SK-N-SH (cell line): ENCODE measurements at regions not wholly inside any gene's neighbourhood (a gene's known extent, or its start where the extent isn't known, plus 50 kb on each side); places are given as distances from the start of the nearest gene placed in this dataset.

Experiments used
- CTCF ChIP-seq: fragments of 200-600 bp; sonication (generic); IDR thresholded peaks from 2 replicates; pipeline ENCODE4 v1.6.1; 2017; ENCODE audit warnings: antibody characterized with exemption, mild to moderate bottlenecking, moderate library complexity
- EP300 ChIP-seq, 2 experiments: IDR thresholded peaks; 2 replicates each; pipeline versions ENCODE4 v1.4.0 to v1.6.1; 2012; ENCODE audit warnings: borderline replicate concordance in 1 of 2, low read depth in 1 of 2, low read length in 1 of 2
- EZH2phosphoT487 ChIP-seq: fragments of 200-600 bp; sonication (generic); IDR thresholded peaks from 2 replicates; pipeline ENCODE4 v1.6.1; 2017; ENCODE audit warnings: low read depth, mixed run types, mild to moderate bottlenecking, antibody characterized with exemption, moderate library complexity, borderline replicate concordance

GRCh38 chr3:44028-44676 is 152.4 kb upstream of the CHL1 start:
- TF ChIP-seq CTCF (no peak), EP300 (IDR thresholded peaks at IDR 0.05; ENCODE audit: borderline replicate concordance in 1 of 2, low read depth in 1 of 2, low read length in 1 of 2) (no peak), EZH2phosphoT487 (no peak)
